ENCODE measurements at regions not wholly inside any gene's neighbourhood (a gene's known extent, or its start where the extent isn't known, plus 50 kb on each side); places are given as distances from the start of the nearest gene placed in this dataset.

DNA sequence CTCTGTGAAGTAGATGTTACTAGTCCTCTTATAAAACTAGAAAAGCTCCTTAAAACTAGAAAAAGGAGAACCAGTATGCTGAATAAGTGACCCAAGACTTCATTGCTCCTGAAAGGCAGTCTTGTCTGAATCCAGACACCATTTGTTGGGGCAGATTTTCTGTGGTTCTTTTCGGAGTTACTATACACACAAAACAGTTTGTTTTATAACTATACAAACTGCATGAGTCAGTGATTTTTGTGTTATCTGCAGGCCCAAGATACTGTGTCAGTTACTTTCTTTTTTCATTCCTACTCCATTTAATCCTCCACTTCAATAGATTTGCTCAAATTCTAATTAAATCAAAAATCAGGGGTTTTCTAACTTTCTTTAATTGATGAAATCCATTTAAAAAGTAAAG is 244.6 kb downstream of the ARPP21 start:
- TF ChIP-seq, protein P1, sequence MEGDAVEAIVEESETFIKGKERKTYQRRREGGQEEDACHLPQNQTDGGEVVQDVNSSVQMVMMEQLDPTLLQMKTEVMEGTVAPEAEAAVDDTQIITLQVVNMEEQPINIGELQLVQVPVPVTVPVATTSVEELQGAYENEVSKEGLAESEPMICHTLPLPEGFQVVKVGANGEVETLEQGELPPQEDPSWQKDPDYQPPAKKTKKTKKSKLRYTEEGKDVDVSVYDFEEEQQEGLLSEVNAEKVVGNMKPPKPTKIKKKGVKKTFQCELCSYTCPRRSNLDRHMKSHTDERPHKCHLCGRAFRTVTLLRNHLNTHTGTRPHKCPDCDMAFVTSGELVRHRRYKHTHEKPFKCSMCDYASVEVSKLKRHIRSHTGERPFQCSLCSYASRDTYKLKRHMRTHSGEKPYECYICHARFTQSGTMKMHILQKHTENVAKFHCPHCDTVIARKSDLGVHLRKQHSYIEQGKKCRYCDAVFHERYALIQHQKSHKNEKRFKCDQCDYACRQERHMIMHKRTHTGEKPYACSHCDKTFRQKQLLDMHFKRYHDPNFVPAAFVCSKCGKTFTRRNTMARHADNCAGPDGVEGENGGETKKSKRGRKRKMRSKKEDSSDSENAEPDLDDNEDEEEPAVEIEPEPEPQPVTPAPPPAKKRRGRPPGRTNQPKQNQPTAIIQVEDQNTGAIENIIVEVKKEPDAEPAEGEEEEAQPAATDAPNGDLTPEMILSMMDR (IDR thresholded peaks at IDR 0.05; ENCODE audit: low read depth, low read length, missing control alignments) = no peak
- no peak for DNase-seq (ENCODE audit: extremely low read depth, low read depth)
- H3K4me3 ChIP-seq (replicated peaks; ENCODE audit: low read depth, low read length) = no peak overlapping the region

DNA sequence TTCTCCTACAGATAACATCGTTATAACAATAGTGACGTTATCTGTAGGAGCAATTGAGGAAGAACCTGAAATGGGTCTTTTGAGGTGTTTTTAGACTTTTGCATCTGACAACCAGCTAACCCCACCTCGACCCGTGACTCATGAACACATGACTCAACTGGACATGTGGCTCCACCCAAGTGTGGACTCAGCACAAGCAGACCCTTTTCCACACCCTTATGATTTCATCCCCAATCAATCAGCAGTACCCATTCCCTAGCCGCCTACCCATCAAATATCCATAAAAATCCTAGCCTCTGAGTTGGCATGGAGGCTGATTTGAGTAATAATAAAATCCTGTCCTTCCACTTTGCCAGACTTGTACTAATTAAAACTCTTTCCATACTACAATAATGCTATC is 255.4 kb downstream of the ARPP21 start:
- DNase-seq (ENCODE audit: extremely low read depth, low read depth) = no peak
- TF ChIP-seq, protein P1 (IDR thresholded peaks at IDR 0.05; ENCODE audit: low read depth, low read length, missing control alignments) = no peak
- no peak overlapping the region for H3K4me3 ChIP-seq (replicated peaks; ENCODE audit: low read depth, low read length)

DNA sequence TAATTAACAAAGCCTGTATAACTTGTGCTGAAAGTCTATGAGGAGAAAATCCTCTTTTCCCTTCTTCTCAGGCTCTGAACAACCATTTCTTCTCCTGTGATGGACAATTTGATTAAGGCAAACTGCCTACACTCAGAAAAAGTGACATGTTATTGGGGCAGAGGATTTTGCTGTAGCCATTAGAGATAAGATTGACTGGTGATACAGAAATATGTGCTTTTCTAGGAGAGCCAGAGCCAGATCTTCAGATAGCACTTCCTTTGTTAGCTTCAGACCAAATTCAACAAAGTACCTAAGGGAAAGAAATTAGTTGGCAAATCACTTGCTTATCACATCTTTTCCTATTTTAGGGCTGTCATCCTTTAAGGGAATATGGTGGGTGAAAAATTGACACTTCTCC is 259.9 kb downstream of the ARPP21 start:
- H3K4me3 ChIP-seq (replicated peaks; ENCODE audit: low read depth, low read length) = no peak overlapping the region
- TF ChIP-seq, protein P1 (IDR thresholded peaks at IDR 0.05; ENCODE audit: low read depth, low read length, missing control alignments) = no peak
- DNase-seq (ENCODE audit: extremely low read depth, low read depth) = no peak

DNA sequence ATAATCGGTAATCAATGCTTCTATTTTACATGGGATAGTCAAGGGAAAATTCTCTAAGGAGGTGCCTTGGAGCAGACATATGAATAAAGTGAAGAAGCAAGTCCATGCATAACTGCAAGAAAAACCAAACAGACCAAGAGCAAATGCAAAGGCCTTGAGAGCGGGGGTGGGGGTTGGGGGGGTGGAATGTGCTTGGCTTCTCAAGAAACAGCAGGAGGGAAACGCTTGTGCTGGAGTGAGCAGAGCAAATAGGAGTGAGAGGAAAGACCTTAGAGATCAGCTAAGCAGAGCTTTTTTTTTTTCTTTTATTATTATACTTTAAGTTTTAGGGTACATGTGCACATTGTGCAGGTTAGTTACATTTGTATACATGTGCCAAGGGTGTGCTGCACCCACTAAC is 260.8 kb downstream of the ARPP21 start:
- H3K4me3 ChIP-seq (replicated peaks; ENCODE audit: low read depth, low read length) = no peak overlapping the region
- DNase-seq (ENCODE audit: extremely low read depth, low read depth) = no peak
- TF ChIP-seq, protein P1 (IDR thresholded peaks at IDR 0.05; ENCODE audit: low read depth, low read length, missing control alignments) = no peak

DNA sequence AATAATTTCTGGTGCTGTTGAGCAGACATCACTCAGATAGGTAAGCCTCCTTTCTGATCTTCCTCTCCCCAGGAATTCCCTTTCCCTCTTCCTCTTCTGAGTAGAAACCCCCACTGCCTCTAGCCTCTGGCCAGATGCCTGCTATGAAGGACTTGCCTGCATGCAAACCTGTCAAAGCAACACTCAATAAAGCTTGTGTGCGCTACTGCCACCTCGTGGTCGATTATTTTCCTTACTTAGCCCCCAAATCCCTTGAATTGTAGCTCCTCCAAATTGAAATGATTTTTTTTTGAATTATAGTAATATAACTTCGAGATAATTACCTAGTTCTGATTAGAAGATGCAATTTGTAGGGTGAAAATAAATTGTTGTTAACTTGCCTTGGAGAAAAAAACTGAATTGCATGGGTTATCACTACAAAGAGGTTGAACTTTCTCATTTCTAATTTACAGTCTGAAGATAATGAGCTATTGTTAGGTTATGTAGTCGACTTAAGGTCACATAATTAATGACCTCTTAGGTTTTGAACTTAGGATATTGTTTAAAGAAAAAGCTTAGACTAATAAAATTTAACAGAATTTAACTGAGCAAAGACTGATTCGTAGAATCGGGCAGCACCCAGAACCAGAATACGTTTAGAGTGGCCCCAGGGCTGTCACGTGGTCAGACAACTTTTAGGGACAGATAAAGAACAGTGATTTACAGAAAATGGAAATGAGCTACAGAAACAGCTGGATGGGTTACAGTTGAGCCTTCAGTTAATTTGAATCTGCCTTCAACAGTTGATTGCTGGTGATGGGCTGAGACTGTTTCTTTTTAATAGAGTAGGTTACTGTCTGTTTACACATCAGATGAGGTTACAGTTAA is 269.3 kb downstream of the ARPP21 start:
- TF ChIP-seq, protein P1 (IDR thresholded peaks at IDR 0.05; ENCODE audit: low read depth, low read length, missing control alignments) = peak; percentile 71

DNA sequence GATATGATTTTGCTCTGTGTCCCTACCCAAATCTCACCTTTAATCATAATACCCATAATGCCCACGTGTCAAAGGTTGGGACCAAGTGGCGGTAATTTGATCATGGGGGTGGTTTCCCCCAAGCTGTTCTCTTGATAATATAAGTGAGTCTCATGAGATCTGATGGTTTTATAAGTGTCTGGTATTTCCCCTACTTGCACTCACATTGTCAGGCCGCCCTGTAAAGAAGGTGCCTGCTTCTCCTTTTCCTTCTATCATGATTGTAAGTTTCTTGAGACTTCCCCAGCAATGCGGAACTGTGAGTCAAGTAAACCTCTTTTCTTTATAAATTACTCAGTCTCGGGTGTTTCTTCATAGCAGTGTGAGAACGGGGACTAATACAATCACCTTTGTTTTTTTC is 279.8 kb downstream of the ARPP21 start:
- H3K4me3 ChIP-seq (replicated peaks; ENCODE audit: low read depth, low read length) = no peak overlapping the region
- TF ChIP-seq, protein P1 (IDR thresholded peaks at IDR 0.05; ENCODE audit: low read depth, low read length, missing control alignments) = no peak
- no peak for DNase-seq (ENCODE audit: extremely low read depth, low read depth)

More for the DNA sequence above, 269.3 kb downstream of the ARPP21 start:
- no peak overlapping the region for H3K4me3 ChIP-seq (replicated peaks; ENCODE audit: low read depth, low read length)
- DNase-seq (ENCODE audit: extremely low read depth, low read depth) = peak; percentile 60

All from HFF-Myc (cell line).